Activated T-helper 1 cell treated with anti-CD3 and anti-CD28 coated beads, Interleukin-12 subunit alpha, Interleukin-12 subunit beta, Interleukin-2, Interleukin-4 antibody, amounts not matched to agents 30 ng/mL and 10 ng/mL and 1 ng/mL, durations not matched to agents 14 hours and 24 hours and 36 hours (primary cell): ENCODE measurements at regions not wholly inside any gene's neighbourhood (a gene's known extent, or its start where the extent isn't known, plus 50 kb on each side); places are given as distances from the start of the nearest gene placed in this dataset.
"Not testable (repeated sequence)": the region's sequence is repeated elsewhere in the genome, so short reads cannot be mapped to it uniquely, and the experiment has no call there.

Source experiments
- DNase-seq: peaks from one replicate; pipeline ENCODE4 v3.0.0; 2021; ENCODE audit warnings: low spot score
- H3K27ac Mint-ChIP-seq: one replicate; pipeline ENCODE4 v1.8.0; 2021; ENCODE audit warnings: mild to moderate bottlenecking, mixed read lengths
- H3K27me3 Mint-ChIP-seq: one replicate; pipeline ENCODE4 v1.8.0; 2022; ENCODE audit warnings: mild to moderate bottlenecking, moderate library complexity, mixed read lengths; ENCODE audit not compliant: insufficient read depth
- H3K36me3 Mint-ChIP-seq: one replicate; pipeline ENCODE4 v1.8.0; 2021; ENCODE audit warnings: low read depth, mixed read lengths
- H3K4me1 Mint-ChIP-seq: one replicate; pipeline ENCODE4 v1.8.0; 2021; ENCODE audit warnings: low read depth, mixed read lengths
- H3K4me3 Mint-ChIP-seq: one replicate; pipeline ENCODE4 v1.8.0; 2021; ENCODE audit warnings: mild to moderate bottlenecking, moderate library complexity, mixed read lengths
- H3K9me3 Mint-ChIP-seq: one replicate; pipeline ENCODE4 v1.8.0; 2021; ENCODE audit warnings: mixed read lengths
- intact Hi-C: fragments of 100-400 bp; cut with micrococcal nuclease; formaldehyde crosslinking; loops from one replicate; pipeline ENCODE4 v1.15.1; 2024

GRCh38 chrX:26788402-26788998, 572.5 kb downstream of the MAGEB5 start:
- no peak overlapping the region for H3K4me3 Mint-ChIP-seq
- H3K27ac Mint-ChIP-seq, result no peak overlapping the region
- H3K36me3 Mint-ChIP-seq, result no peaks in the 10 kb centered on the region
- no peak for DNase-seq
- no peaks in the 10 kb centered on the region for H3K9me3 Mint-ChIP-seq
- no peaks in the 10 kb centered on the region for H3K4me1 Mint-ChIP-seq
- H3K27me3 Mint-ChIP-seq, result no peaks in the 10 kb centered on the region
- intact Hi-C loops, result no loop called here

GRCh38 chrX:26783512-26784225, 567.7 kb downstream of the MAGEB5 start:
- Mint-ChIP-seq H3K36me3 (no peaks in the 10 kb centered on the region), H3K27ac (no peak overlapping the region), H3K4me3 (no peak overlapping the region), H3K4me1 (no peaks in the 10 kb centered on the region), H3K9me3 (no peaks in the 10 kb centered on the region), H3K27me3 (no peaks in the 10 kb centered on the region)
- intact Hi-C loops, result loop anchor here (1.0 kb wide), 1 partner anchor 403 kb away; no protein-coding TSS in a partner anchor
- DNase-seq, result no peak

- intact Hi-C loops, result no loop called here
- H3K4me3 Mint-ChIP-seq, result no peak overlapping the region
- no peaks in the 10 kb centered on the region for H3K36me3 Mint-ChIP-seq
- no peaks in the 10 kb centered on the region for H3K9me3 Mint-ChIP-seq
- no peak for DNase-seq
- H3K27ac Mint-ChIP-seq, result no peak overlapping the region
- no peaks in the 10 kb centered on the region for H3K4me1 Mint-ChIP-seq
- no peaks in the 10 kb centered on the region for H3K27me3 Mint-ChIP-seq
These were observed 562.4 kb downstream of the MAGEB5 start for GRCh38 chrX:26778320-26778888.

GRCh38 chrX:26762253-26762652, 546.3 kb downstream of the MAGEB5 start:
- Mint-ChIP-seq H3K36me3 (no peaks in the 10 kb centered on the region), H3K9me3 (no peaks in the 10 kb centered on the region), H3K4me1 (no peaks in the 10 kb centered on the region), H3K27ac (no peak overlapping the region), H3K4me3 (no peak overlapping the region), H3K27me3 (no peaks in the 10 kb centered on the region)
- DNase-seq, result no peak
- intact Hi-C loops, result no loop called here

GRCh38 chrX:26755760-26756159, 539.8 kb downstream of the MAGEB5 start:
- intact Hi-C loops, H3K4me1 Mint-ChIP-seq, H3K9me3 Mint-ChIP-seq, H3K27ac Mint-ChIP-seq, DNase-seq, H3K27me3 Mint-ChIP-seq, H3K4me3 Mint-ChIP-seq, H3K36me3 Mint-ChIP-seq: not testable (repeated sequence)

- Mint-ChIP-seq H3K4me1 (no peaks in the 10 kb centered on the region), H3K9me3 (no peaks in the 10 kb centered on the region), H3K27me3 (no peaks in the 10 kb centered on the region), H3K27ac (no peak overlapping the region), H3K4me3 (no peak overlapping the region), H3K36me3 (no peaks in the 10 kb centered on the region)
- no peak for DNase-seq
- intact Hi-C loops, result no loop called here
These were observed 531.9 kb downstream of the MAGEB5 start for GRCh38 chrX:26747877-26748276.

GRCh38 chrX:26722666-26723428, 506.9 kb downstream of the MAGEB5 start:
- Mint-ChIP-seq H3K27ac (no peak overlapping the region), H3K9me3 (no peaks in the 10 kb centered on the region), H3K4me3 (no peak overlapping the region), H3K27me3 (no peaks in the 10 kb centered on the region), H3K36me3 (no peaks in the 10 kb centered on the region), H3K4me1 (no peaks in the 10 kb centered on the region)
- intact Hi-C loops, result no loop called here
- DNase-seq, result no peak

- intact Hi-C loops, result no loop called here
- Mint-ChIP-seq H3K4me3 (no peak overlapping the region), H3K27ac (no peak overlapping the region), H3K4me1 (no peaks in the 10 kb centered on the region), H3K36me3 (no peaks in the 10 kb centered on the region), H3K27me3 (no peaks in the 10 kb centered on the region), H3K9me3 (no peaks in the 10 kb centered on the region)
- DNase-seq, result no peak
These were observed 456.6 kb downstream of the MAGEB5 start for GRCh38 chrX:26672571-26672970.

GRCh38 chrX:26670521-26670920, 454.6 kb downstream of the MAGEB5 start:
- intact Hi-C loops, result no loop called here
- Mint-ChIP-seq H3K4me3 (no peak overlapping the region), H3K36me3 (no peaks in the 10 kb centered on the region), H3K9me3 (no peaks in the 10 kb centered on the region), H3K27ac (no peak overlapping the region), H3K4me1 (no peaks in the 10 kb centered on the region), H3K27me3 (no peaks in the 10 kb centered on the region)
- no peak for DNase-seq

- H3K4me3 Mint-ChIP-seq, result no peak overlapping the region
- intact Hi-C loops, result no loop called here
These were observed 448.9 kb downstream of the MAGEB5 start for GRCh38 chrX:26664919-26665318.

GRCh38 chrX:26653050-26653449, 437.1 kb downstream of the MAGEB5 start:
- H3K4me1 Mint-ChIP-seq, result no peaks in the 10 kb centered on the region
- no peak overlapping the region for H3K27ac Mint-ChIP-seq
- H3K9me3 Mint-ChIP-seq, result no peaks in the 10 kb centered on the region
- intact Hi-C loops, result loop anchor here (1.0 kb wide), 1 partner anchor 533 kb away; no protein-coding TSS in a partner anchor
- H3K4me3 Mint-ChIP-seq, result no peak overlapping the region
- no peak for DNase-seq
- no peaks in the 10 kb centered on the region for H3K27me3 Mint-ChIP-seq
- H3K36me3 Mint-ChIP-seq, result no peaks in the 10 kb centered on the region

More at GRCh38 chrX:26664919-26665318, 448.9 kb downstream of the MAGEB5 start:
- DNase-seq, result no peak
- Mint-ChIP-seq H3K27me3 (no peaks in the 10 kb centered on the region), H3K4me1 (no peaks in the 10 kb centered on the region), H3K9me3 (no peaks in the 10 kb centered on the region), H3K36me3 (no peaks in the 10 kb centered on the region), H3K27ac (no peak overlapping the region)

- no peak overlapping the region for H3K4me3 Mint-ChIP-seq
- intact Hi-C loops, result no loop called here
- no peaks in the 10 kb centered on the region for H3K4me1 Mint-ChIP-seq
- H3K27ac Mint-ChIP-seq, result no peak overlapping the region
- H3K27me3 Mint-ChIP-seq, result no peaks in the 10 kb centered on the region
- no peaks in the 10 kb centered on the region for H3K9me3 Mint-ChIP-seq
- H3K36me3 Mint-ChIP-seq, result no peaks in the 10 kb centered on the region
- DNase-seq, result no peak
These were observed 435.8 kb downstream of the MAGEB5 start for GRCh38 chrX:26651755-26652154.

- no peak for DNase-seq
These were observed 433.6 kb downstream of the MAGEB5 start for GRCh38 chrX:26649534-26649933.

More at GRCh38 chrX:26649534-26649933, 433.6 kb downstream of the MAGEB5 start:
- H3K27me3 Mint-ChIP-seq, result no peaks in the 10 kb centered on the region
- H3K4me1 Mint-ChIP-seq, result no peaks in the 10 kb centered on the region
- no peak overlapping the region for H3K4me3 Mint-ChIP-seq
- H3K27ac Mint-ChIP-seq, result no peak overlapping the region
- intact Hi-C loops, result no loop called here
- no peaks in the 10 kb centered on the region for H3K36me3 Mint-ChIP-seq
- no peaks in the 10 kb centered on the region for H3K9me3 Mint-ChIP-seq
